ENCODE measurements at regions not wholly inside any gene's neighbourhood (a gene's known extent, or its start where the extent isn't known, plus 50 kb on each side); places are given as distances from the start of the nearest gene placed in this dataset.

- TF ChIP-seq, protein P1, sequence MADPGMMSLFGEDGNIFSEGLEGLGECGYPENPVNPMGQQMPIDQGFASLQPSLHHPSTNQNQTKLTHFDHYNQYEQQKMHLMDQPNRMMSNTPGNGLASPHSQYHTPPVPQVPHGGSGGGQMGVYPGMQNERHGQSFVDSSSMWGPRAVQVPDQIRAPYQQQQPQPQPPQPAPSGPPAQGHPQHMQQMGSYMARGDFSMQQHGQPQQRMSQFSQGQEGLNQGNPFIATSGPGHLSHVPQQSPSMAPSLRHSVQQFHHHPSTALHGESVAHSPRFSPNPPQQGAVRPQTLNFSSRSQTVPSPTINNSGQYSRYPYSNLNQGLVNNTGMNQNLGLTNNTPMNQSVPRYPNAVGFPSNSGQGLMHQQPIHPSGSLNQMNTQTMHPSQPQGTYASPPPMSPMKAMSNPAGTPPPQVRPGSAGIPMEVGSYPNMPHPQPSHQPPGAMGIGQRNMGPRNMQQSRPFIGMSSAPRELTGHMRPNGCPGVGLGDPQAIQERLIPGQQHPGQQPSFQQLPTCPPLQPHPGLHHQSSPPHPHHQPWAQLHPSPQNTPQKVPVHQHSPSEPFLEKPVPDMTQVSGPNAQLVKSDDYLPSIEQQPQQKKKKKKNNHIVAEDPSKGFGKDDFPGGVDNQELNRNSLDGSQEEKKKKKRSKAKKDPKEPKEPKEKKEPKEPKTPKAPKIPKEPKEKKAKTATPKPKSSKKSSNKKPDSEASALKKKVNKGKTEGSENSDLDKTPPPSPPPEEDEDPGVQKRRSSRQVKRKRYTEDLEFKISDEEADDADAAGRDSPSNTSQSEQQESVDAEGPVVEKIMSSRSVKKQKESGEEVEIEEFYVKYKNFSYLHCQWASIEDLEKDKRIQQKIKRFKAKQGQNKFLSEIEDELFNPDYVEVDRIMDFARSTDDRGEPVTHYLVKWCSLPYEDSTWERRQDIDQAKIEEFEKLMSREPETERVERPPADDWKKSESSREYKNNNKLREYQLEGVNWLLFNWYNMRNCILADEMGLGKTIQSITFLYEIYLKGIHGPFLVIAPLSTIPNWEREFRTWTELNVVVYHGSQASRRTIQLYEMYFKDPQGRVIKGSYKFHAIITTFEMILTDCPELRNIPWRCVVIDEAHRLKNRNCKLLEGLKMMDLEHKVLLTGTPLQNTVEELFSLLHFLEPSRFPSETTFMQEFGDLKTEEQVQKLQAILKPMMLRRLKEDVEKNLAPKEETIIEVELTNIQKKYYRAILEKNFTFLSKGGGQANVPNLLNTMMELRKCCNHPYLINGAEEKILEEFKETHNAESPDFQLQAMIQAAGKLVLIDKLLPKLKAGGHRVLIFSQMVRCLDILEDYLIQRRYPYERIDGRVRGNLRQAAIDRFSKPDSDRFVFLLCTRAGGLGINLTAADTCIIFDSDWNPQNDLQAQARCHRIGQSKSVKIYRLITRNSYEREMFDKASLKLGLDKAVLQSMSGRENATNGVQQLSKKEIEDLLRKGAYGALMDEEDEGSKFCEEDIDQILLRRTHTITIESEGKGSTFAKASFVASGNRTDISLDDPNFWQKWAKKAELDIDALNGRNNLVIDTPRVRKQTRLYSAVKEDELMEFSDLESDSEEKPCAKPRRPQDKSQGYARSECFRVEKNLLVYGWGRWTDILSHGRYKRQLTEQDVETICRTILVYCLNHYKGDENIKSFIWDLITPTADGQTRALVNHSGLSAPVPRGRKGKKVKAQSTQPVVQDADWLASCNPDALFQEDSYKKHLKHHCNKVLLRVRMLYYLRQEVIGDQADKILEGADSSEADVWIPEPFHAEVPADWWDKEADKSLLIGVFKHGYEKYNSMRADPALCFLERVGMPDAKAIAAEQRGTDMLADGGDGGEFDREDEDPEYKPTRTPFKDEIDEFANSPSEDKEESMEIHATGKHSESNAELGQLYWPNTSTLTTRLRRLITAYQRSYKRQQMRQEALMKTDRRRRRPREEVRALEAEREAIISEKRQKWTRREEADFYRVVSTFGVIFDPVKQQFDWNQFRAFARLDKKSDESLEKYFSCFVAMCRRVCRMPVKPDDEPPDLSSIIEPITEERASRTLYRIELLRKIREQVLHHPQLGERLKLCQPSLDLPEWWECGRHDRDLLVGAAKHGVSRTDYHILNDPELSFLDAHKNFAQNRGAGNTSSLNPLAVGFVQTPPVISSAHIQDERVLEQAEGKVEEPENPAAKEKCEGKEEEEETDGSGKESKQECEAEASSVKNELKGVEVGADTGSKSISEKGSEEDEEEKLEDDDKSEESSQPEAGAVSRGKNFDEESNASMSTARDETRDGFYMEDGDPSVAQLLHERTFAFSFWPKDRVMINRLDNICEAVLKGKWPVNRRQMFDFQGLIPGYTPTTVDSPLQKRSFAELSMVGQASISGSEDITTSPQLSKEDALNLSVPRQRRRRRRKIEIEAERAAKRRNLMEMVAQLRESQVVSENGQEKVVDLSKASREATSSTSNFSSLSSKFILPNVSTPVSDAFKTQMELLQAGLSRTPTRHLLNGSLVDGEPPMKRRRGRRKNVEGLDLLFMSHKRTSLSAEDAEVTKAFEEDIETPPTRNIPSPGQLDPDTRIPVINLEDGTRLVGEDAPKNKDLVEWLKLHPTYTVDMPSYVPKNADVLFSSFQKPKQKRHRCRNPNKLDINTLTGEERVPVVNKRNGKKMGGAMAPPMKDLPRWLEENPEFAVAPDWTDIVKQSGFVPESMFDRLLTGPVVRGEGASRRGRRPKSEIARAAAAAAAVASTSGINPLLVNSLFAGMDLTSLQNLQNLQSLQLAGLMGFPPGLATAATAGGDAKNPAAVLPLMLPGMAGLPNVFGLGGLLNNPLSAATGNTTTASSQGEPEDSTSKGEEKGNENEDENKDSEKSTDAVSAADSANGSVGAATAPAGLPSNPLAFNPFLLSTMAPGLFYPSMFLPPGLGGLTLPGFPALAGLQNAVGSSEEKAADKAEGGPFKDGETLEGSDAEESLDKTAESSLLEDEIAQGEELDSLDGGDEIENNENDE (IDR thresholded peaks at IDR 0.05; ENCODE audit: insufficient replicate concordance, low read length), result no peak
- TF ChIP-seq TEAD4 (IDR thresholded peaks at IDR 0.05; ENCODE audit: low read depth, low read length), result no peak
- TF ChIP-seq, protein P2, sequence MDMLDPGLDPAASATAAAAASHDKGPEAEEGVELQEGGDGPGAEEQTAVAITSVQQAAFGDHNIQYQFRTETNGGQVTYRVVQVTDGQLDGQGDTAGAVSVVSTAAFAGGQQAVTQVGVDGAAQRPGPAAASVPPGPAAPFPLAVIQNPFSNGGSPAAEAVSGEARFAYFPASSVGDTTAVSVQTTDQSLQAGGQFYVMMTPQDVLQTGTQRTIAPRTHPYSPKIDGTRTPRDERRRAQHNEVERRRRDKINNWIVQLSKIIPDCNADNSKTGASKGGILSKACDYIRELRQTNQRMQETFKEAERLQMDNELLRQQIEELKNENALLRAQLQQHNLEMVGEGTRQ (IDR thresholded peaks at IDR 0.05; ENCODE audit: low read length), result no peak
- TF ChIP-seq SRF (IDR thresholded peaks at IDR 0.05; ENCODE audit: low read depth, low read length), result no peak
- TF ChIP-seq SIRT6 (IDR thresholded peaks at IDR 0.05; ENCODE audit: low read length), result no peak
- TF ChIP-seq RAD21 (IDR thresholded peaks at IDR 0.05 in 1 of 2, conservative IDR thresholded peaks at IDR 0.05 in 1 of 2; ENCODE audit: low read depth in 2 of 2, low read length in 2 of 2), result no peak
- no peak for TF ChIP-seq SUZ12 (IDR thresholded peaks at IDR 0.05; ENCODE audit: low read length)
- no peak for TF ChIP-seq POU5F1 (IDR thresholded peaks at IDR 0.05; ENCODE audit: low read depth, low read length)
- TF ChIP-seq HDAC6 (IDR thresholded peaks at IDR 0.05; ENCODE audit: low read depth, low read length), result no peak
Measured at GRCh38 chr2:133829450-133830020, 261.3 kb upstream of the NCKAP5 start (continued).

Measured in H1 (cell line).